Stomach (tissue), 8 donors: ENCODE measurements at regions not wholly inside any gene's neighbourhood (a gene's known extent, or its start where the extent isn't known, plus 50 kb on each side); places are given as distances from the start of the nearest gene placed in this dataset.

Experiments used
- DNase-seq, 2 donors: peaks; one replicate each; pipeline versions ENCODE4 v3.0.0 to v3.0.0-alpha.2; 2013 to 2019
- H3K27ac ChIP-seq, 5 donors: fragments of 200-600 bp in 4 of 5; sonication (generic) in 4 of 5; one replicate each; pipeline ENCODE4 v1.5.1; 2013 to 2019; ENCODE audit warnings: mild to moderate bottlenecking in 1 of 5, moderate library complexity in 1 of 5
- H3K27me3 ChIP-seq, 3 donors: fragments of 200-600 bp; sonication (generic); one replicate each; pipeline ENCODE4 v1.5.1; 2017 to 2019; ENCODE audit warnings: mixed run types in 1 of 3
- H3K36me3 ChIP-seq, 4 donors: fragments of 200-600 bp; sonication (generic); 1 replicate in 3 of 4; 2 replicates in 1 of 4; pipeline ENCODE4 v1.5.1; 2016 to 2019
- H3K4me1 ChIP-seq, 4 donors: fragments of 200-600 bp; sonication (generic); one replicate each; pipeline ENCODE4 v1.5.1; 2016 to 2019
- H3K4me3 ChIP-seq, 4 donors: fragments of 200-600 bp; sonication (generic) in 3 of 4; one replicate each; pipeline ENCODE4 v1.5.1; 2016 to 2019; ENCODE audit warnings: mild to moderate bottlenecking in 1 of 4
- H3K9me3 ChIP-seq, 4 donors: fragments of 200-600 bp; sonication (generic); one replicate each; pipeline ENCODE4 v1.5.1; 2016 to 2019
- EP300 ChIP-seq: sonication (generic); formaldehyde crosslinking; IDR thresholded peaks from one replicate; pipeline ENCODE4 v1.6.1; 2017; ENCODE audit warnings: antibody characterized with exemption
- POLR2A ChIP-seq, 4 donors: fragments of 450-650 bp; IDR thresholded peaks; one replicate each; pipeline ENCODE4 v1.6.1; 2016; ENCODE audit warnings: antibody characterized with exemption in 4 of 4, control low read depth in 2 of 4, mild to moderate bottlenecking in 1 of 4, moderate library complexity in 1 of 4
- POLR2AphosphoS5 ChIP-seq, 3 donors: sonication (generic); formaldehyde crosslinking; IDR thresholded peaks; one replicate each; pipeline ENCODE4 v1.6.1; 2016; ENCODE audit warnings: antibody characterized with exemption in 3 of 3
- WGBS, 5 donors: extraction: QIAGEN DNeasy Blood & Tissue Kit in 3 of 5; methylation state at CpG; one replicate each; pipeline versions ENCODE4 v1.1.5 to v1.1.7; 2013 to 2018; 5-methylcytosine and 5-hydroxymethylcytosine counted together
- intact Hi-C: fragments of 100-400 bp; cut with DNase I; formaldehyde crosslinking; loops from one replicate; pipeline ENCODE4 v1.15.1; 2023; ENCODE audit warnings: low total_unique reads
- TF ChIP-seq, protein P1 (sequence below), 7 experiments: fragments of 450-650 bp in 4 of 7; fragments of 200-600 bp in 3 of 7; sonication (generic) in 3 of 7; IDR thresholded peaks; one replicate each; pipeline ENCODE4 v1.5.1; 2016 to 2019; ENCODE audit warnings: antibody characterized with exemption in 7 of 7, control low read depth in 2 of 7, mild to moderate bottlenecking in 1 of 7
- donor health status: healthy with polysubstance abuse.
- donor health status: Bipolar disorder and iron deficiency.
- donor health status: healthy.

DNA sequence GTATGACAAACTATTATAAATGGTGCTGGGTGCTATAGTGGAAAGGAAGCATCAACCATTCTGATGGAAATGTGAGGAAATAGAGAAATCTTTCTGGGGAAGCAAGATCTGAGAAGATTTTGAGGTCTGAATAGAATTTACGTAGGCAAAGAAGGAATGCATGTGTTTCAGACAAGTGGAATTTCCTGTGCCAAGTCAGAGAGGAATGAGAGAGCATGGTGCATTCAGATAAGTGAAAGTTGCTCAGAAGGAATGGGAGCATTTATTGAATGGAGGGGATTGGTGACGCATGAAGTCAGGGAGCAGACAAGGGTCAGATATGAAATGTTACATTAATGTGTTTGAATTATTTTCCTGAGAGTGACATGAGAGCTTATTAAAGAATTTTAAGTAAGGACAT is 725.5 kb downstream of the METTL15 start:
- Histone ChIP-seq H3K36me3 (no peaks in the 10 kb centered on the region), H3K4me3 (no peak overlapping the region), H3K9me3 (no peaks in the 10 kb centered on the region), H3K27me3 (no peaks in the 10 kb centered on the region), H3K27ac (no peak overlapping the region), H3K4me1 (no peaks in the 10 kb centered on the region)
- no peak for DNase-seq
- intact Hi-C loops, result no loop called here
- TF ChIP-seq, protein P1, sequence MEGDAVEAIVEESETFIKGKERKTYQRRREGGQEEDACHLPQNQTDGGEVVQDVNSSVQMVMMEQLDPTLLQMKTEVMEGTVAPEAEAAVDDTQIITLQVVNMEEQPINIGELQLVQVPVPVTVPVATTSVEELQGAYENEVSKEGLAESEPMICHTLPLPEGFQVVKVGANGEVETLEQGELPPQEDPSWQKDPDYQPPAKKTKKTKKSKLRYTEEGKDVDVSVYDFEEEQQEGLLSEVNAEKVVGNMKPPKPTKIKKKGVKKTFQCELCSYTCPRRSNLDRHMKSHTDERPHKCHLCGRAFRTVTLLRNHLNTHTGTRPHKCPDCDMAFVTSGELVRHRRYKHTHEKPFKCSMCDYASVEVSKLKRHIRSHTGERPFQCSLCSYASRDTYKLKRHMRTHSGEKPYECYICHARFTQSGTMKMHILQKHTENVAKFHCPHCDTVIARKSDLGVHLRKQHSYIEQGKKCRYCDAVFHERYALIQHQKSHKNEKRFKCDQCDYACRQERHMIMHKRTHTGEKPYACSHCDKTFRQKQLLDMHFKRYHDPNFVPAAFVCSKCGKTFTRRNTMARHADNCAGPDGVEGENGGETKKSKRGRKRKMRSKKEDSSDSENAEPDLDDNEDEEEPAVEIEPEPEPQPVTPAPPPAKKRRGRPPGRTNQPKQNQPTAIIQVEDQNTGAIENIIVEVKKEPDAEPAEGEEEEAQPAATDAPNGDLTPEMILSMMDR (IDR thresholded peaks at IDR 0.05), result no peak
- TF ChIP-seq EP300 (no peak), POLR2AphosphoS5 (IDR thresholded peaks at IDR 0.05) (no peak), POLR2A (IDR thresholded peaks at IDR 0.05) (no peak)
- WGBS, 5 donors, result 53 to 85% (median 78%) methylated on average over 2 of the region's 2 CpGs

DNA sequence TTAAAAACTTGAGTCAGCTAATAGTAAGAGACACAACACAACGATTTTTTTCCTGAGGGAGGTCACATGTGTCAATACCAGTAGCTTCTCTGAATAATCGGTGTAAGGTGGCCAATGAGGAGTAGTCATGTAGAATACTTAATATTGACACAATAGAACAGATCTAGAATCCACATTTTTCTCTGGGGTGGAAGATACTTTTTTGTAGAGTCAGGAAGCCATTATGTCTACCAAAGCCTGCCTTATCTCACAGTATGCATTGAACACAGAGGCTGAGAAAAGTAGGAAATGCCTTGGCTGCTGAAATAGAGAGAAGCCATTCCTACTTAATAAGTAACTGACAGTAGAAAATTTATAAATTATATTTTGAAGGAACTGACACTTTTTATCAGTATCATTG is 725.0 kb downstream of the METTL15 start:
- H3K36me3 ChIP-seq, result no peaks in the 10 kb centered on the region
- no peak for DNase-seq
- no peak overlapping the region for H3K27ac ChIP-seq
- no peaks in the 10 kb centered on the region for H3K4me1 ChIP-seq
- no peaks in the 10 kb centered on the region for H3K27me3 ChIP-seq
- peaks cover 0 to under 1% (median 0%) of the 10 kb centered on the region in 4 donors for H3K9me3 ChIP-seq
- no peak for TF ChIP-seq POLR2AphosphoS5 (IDR thresholded peaks at IDR 0.05)
- no peak for TF ChIP-seq POLR2A (IDR thresholded peaks at IDR 0.05)
- TF ChIP-seq EP300, result no peak
- TF ChIP-seq, protein P1 (IDR thresholded peaks at IDR 0.05), result no peak
- no peak overlapping the region for H3K4me3 ChIP-seq
- 19 to 59% (median 27%) methylated on average over 2 of the region's 2 CpGs for WGBS, 5 donors
- intact Hi-C loops, result no loop called here

DNA sequence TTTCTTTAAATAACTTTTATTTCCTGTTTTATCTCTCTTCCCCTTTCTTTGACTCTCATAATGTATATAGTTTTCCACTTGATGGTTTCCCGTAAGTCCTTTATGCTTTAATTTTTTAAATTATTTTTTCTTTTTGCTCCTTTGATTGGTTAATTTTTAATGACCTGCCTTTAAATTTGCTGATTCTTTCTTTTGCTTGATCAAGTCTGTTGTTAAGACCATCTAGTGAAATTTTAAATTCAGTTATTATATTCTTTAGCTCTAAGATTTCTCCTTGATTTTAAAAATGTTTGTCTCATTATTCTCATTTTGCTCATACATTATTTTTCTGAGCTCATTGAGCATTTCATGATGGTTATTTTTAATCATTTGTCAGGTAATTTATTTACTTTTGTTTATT is 718.6 kb downstream of the METTL15 start:
- no peak for DNase-seq
- Histone ChIP-seq H3K27ac (no peak overlapping the region), H3K9me3 (peaks cover 0 to 9% (median 4%) of the 10 kb centered on the region in 4 donors), H3K27me3 (no peaks in the 10 kb centered on the region), H3K36me3 (no peaks in the 10 kb centered on the region), H3K4me3 (no peak overlapping the region), H3K4me1 (no peaks in the 10 kb centered on the region)
- intact Hi-C loops, result no loop called here
- TF ChIP-seq POLR2A (IDR thresholded peaks at IDR 0.05) (no peak), POLR2AphosphoS5 (IDR thresholded peaks at IDR 0.05) (no peak), EP300 (no peak)
- WGBS, 5 donors, result 83 to 100% (median 95%) methylated on average over 1 of the region's 1 CpG

DNA sequence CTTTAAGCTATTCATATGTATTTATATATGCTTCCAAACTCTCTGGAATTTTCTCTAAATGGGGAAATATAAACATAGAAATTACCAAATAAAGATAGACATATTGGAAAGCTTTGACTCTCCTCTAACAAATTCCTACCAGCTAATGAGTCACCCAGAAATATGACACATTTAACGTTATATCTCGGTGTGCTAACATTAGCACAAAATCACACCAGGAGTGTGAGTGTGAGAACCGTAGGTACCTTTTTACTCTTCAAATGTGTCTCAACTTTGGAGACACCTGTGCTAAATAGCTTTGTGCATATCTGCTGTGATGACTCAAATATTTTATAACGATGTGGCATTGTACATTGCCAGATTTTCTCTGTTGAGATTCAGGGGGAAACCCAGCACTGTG is 714.4 kb downstream of the METTL15 start:
- intact Hi-C loops, result no loop called here
- no peak for DNase-seq
- WGBS, 5 donors, result 70 to 84% (median 77%) methylated on average over 4 of the region's 4 CpGs
- Histone ChIP-seq H3K27ac (no peak overlapping the region), H3K27me3 (no peaks in the 10 kb centered on the region), H3K36me3 (no peaks in the 10 kb centered on the region), H3K4me3 (no peak overlapping the region), H3K9me3 (peaks cover 0 to 5% (median under 1%) of the 10 kb centered on the region in 4 donors), H3K4me1 (no peaks in the 10 kb centered on the region)
- TF ChIP-seq, protein P1 (IDR thresholded peaks at IDR 0.05), result no peak
- TF ChIP-seq EP300, result no peak
- TF ChIP-seq POLR2A (IDR thresholded peaks at IDR 0.05), result no peak
- no peak for TF ChIP-seq POLR2AphosphoS5 (IDR thresholded peaks at IDR 0.05)

DNA sequence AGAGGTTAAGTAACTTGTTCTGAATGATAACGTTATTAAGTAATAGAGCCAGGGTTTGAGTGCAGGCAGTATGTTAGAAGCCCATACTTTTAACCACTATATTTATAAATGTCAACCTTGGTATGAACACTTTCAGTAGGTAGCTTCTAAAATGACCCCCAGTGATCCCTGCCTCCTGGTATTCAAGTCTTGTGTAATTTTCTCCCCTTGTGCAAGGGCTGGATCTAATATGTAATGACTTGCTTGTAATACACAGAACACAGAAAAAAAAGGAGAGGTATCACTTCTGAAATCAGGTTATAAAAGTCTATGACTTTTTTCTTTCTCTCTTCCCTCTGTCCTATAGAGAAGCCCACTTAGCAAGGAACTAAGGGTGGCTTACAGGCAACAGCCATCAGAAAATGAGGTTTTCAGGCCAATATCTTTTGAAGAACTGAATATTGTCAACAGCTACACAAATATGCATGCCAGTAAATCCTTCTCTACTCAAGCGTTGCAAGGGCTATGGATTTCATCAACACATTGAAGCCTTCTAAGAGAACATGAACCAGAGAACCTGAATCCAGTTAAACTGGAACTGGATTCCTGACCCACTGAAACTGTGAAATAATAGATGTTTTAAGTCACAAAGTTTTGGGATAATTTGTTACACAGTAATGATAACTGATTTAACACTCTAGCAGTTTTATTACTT is 712.3 kb downstream of the METTL15 start:
- 76 to 89% (median 80%) methylated on average over 2 of the region's 2 CpGs for WGBS, 5 donors
- no peaks in the 10 kb centered on the region for H3K27me3 ChIP-seq

More for the DNA sequence above, 712.3 kb downstream of the METTL15 start:
- TF ChIP-seq EP300, result no peak
- no peak for TF ChIP-seq POLR2A (IDR thresholded peaks at IDR 0.05)
- no peak for TF ChIP-seq POLR2AphosphoS5 (IDR thresholded peaks at IDR 0.05)
- TF ChIP-seq, protein P1 (IDR thresholded peaks at IDR 0.05), result no peak
- H3K27ac ChIP-seq, result no peak overlapping the region
- no peaks in the 10 kb centered on the region for H3K36me3 ChIP-seq
- no peaks in the 10 kb centered on the region for H3K9me3 ChIP-seq
- no peaks in the 10 kb centered on the region for H3K4me1 ChIP-seq
- H3K4me3 ChIP-seq, result no peak overlapping the region
- intact Hi-C loops, result no loop called here
- no peak for DNase-seq
